ENCODE measurements at regions not wholly inside any gene's neighbourhood (a gene's known extent, or its start where the extent isn't known, plus 50 kb on each side); places are given as distances from the start of the nearest gene placed in this dataset.

- Histone ChIP-seq H3K27ac (no peak overlapping the region), H3K4me3 (replicated peaks in 1 of 3) (no peak overlapping the region), H3K27me3 (no peaks in the 10 kb centered on the region), H3K9me3 (no peaks in the 10 kb centered on the region), H3K36me3 (no peaks in the 10 kb centered on the region), H3K4me1 (no peaks in the 10 kb centered on the region)
- no peak for TF ChIP-seq CTCF (IDR thresholded peaks at IDR 0.05)
- TF ChIP-seq POLR2A (IDR thresholded peaks at IDR 0.05), result no peak
- intact Hi-C loops (cut with DNase I), result no loop called here
- no peak for DNase-seq
- WGBS, 2 donors, result 75 to 84% methylated on average over 6 of the region's 6 CpGs
Observed at GRCh38 chr4:181468451-181468850, 774.8 kb upstream of the TENM3 start.

- no peak overlapping the region for H3K27ac ChIP-seq
- H3K4me3 ChIP-seq (replicated peaks in 1 of 3), result no peak overlapping the region
- no peak for TF ChIP-seq CTCF (IDR thresholded peaks at IDR 0.05)
- TF ChIP-seq POLR2A (IDR thresholded peaks at IDR 0.05), result no peak
- no peaks in the 10 kb centered on the region for H3K36me3 ChIP-seq
- DNase-seq, result no peak
- no peaks in the 10 kb centered on the region for H3K27me3 ChIP-seq
- intact Hi-C loops (cut with DNase I), result no loop called here
- H3K4me1 ChIP-seq, result no peaks in the 10 kb centered on the region
- WGBS, 2 donors, result 49 to 50% methylated on average over 5 of the region's 5 CpGs
- H3K9me3 ChIP-seq, result no peaks in the 10 kb centered on the region
Observed at GRCh38 chr4:181470306-181470705, 772.9 kb upstream of the TENM3 start.

GRCh38 chr4:181475359-181475758 lies 767.8 kb upstream of the TENM3 start:
- Histone ChIP-seq H3K4me3 (replicated peaks in 1 of 3) (no peak overlapping the region), H3K9me3 (no peaks in the 10 kb centered on the region), H3K4me1 (no peaks in the 10 kb centered on the region), H3K27me3 (no peaks in the 10 kb centered on the region), H3K36me3 (no peaks in the 10 kb centered on the region), H3K27ac (no peak overlapping the region)
- DNase-seq, result no peak
- 78 to 83% methylated on average over 3 of the region's 3 CpGs for WGBS, 2 donors
- TF ChIP-seq CTCF (IDR thresholded peaks at IDR 0.05) (no peak), POLR2A (IDR thresholded peaks at IDR 0.05) (no peak)
- intact Hi-C loops (cut with DNase I), result no loop called here

GRCh38 chr4:181475781-181476507 lies 767.3 kb upstream of the TENM3 start:
- Histone ChIP-seq H3K4me1 (no peaks in the 10 kb centered on the region), H3K36me3 (no peaks in the 10 kb centered on the region), H3K27me3 (no peaks in the 10 kb centered on the region), H3K27ac (no peak overlapping the region), H3K9me3 (no peaks in the 10 kb centered on the region), H3K4me3 (replicated peaks in 1 of 3) (no peak overlapping the region)
- no peak for DNase-seq
- intact Hi-C loops (cut with DNase I), result no loop called here
- TF ChIP-seq POLR2A (IDR thresholded peaks at IDR 0.05) (no peak), CTCF (IDR thresholded peaks at IDR 0.05) (no peak)
- 34 to 48% methylated on average over 14 of the region's 14 CpGs for WGBS, 2 donors

DNA sequence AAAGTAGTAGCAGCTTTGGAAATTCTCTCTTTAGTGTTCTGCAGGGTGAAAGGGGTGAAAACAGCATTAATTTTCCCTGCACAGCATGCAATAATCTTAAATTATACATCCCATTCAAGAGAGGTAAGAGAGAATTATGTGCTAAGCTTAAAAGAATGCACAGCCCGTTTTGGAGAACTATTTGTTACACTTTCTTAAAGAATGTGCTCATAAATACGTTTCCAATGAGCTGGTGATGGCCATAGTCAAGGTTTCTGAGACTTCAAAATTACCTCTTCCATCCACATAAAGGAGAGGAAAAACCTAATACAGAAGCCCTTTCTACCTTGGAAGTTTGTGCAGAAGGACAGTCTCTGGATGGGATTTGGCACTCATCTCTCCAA lies 766.7 kb upstream of the TENM3 start:
- no peak overlapping the region for H3K27ac ChIP-seq
- no peaks in the 10 kb centered on the region for H3K36me3 ChIP-seq
- 57 to 68% methylated on average over 2 of the region's 2 CpGs for WGBS, 2 donors
- TF ChIP-seq CTCF (IDR thresholded peaks at IDR 0.05) (no peak), POLR2A (IDR thresholded peaks at IDR 0.05) (no peak)
- no peaks in the 10 kb centered on the region for H3K4me1 ChIP-seq
- H3K27me3 ChIP-seq, result no peaks in the 10 kb centered on the region
- intact Hi-C loops (cut with DNase I), result no loop called here
- H3K4me3 ChIP-seq (replicated peaks in 1 of 3), result no peak overlapping the region
- DNase-seq, result no peak
- no peaks in the 10 kb centered on the region for H3K9me3 ChIP-seq
